ENCODE measurements at regions not wholly inside any gene's neighbourhood (a gene's known extent, or its start where the extent isn't known, plus 50 kb on each side); places are given as distances from the start of the nearest gene placed in this dataset.
"Not testable (repeated sequence)": the region's sequence is repeated elsewhere in the genome, so short reads cannot be mapped to it uniquely, and the experiment has no call there.

GRCh38 chr5:92320446-92320845 lies 937.3 kb upstream of the ARRDC3 start:
- DNase-seq (ENCODE audit: low spot score) = no peak

- peak; percentile 9 for DNase-seq (ENCODE audit: low spot score)
Measured at GRCh38 chr5:92313385-92313784, 930.3 kb upstream of the ARRDC3 start.

GRCh38 chr5:92309336-92309991 lies 926.3 kb upstream of the ARRDC3 start:
- DNase-seq (ENCODE audit: low spot score) = peak; percentile 36

GRCh38 chr5:92308679-92309078 lies 925.6 kb upstream of the ARRDC3 start:
- no peak for DNase-seq (ENCODE audit: low spot score)

GRCh38 chr5:92302356-92302755 lies 919.2 kb upstream of the ARRDC3 start:
- not testable (repeated sequence) for DNase-seq (ENCODE audit: low spot score)

- DNase-seq (ENCODE audit: low spot score) = no peak
Measured at GRCh38 chr5:92283521-92283920, 900.4 kb upstream of the ARRDC3 start.

- DNase-seq (ENCODE audit: low spot score) = not testable (repeated sequence)
Measured at GRCh38 chr5:92271750-92272149, 888.6 kb upstream of the ARRDC3 start.

GRCh38 chr5:92268343-92268742 lies 885.2 kb upstream of the ARRDC3 start:
- DNase-seq (ENCODE audit: low spot score) = no peak

- DNase-seq (ENCODE audit: low spot score) = no peak
Measured at GRCh38 chr5:92267830-92268229, 884.7 kb upstream of the ARRDC3 start.

GRCh38 chr5:92265804-92266203 lies 882.7 kb upstream of the ARRDC3 start:
- DNase-seq (ENCODE audit: low spot score) = no peak

GRCh38 chr5:92255605-92256004 lies 872.5 kb upstream of the ARRDC3 start:
- not testable (repeated sequence) for DNase-seq (ENCODE audit: low spot score)

GRCh38 chr5:92248518-92248917 lies 865.4 kb upstream of the ARRDC3 start:
- no peak for DNase-seq (ENCODE audit: low spot score)

GRCh38 chr5:92242170-92242569 lies 859.1 kb upstream of the ARRDC3 start:
- DNase-seq (ENCODE audit: low spot score) = no peak

GRCh38 chr5:92237896-92238295 lies 854.8 kb upstream of the ARRDC3 start:
- no peak for DNase-seq (ENCODE audit: low spot score)

GRCh38 chr5:92222449-92222848 lies 839.3 kb upstream of the ARRDC3 start:
- DNase-seq (ENCODE audit: low spot score) = no peak

- not testable (repeated sequence) for DNase-seq (ENCODE audit: low spot score)
Measured at GRCh38 chr5:92216852-92217251, 833.7 kb upstream of the ARRDC3 start.

- DNase-seq (ENCODE audit: low spot score) = no peak
Measured at GRCh38 chr5:92215116-92215515, 832.0 kb upstream of the ARRDC3 start.

GRCh38 chr5:92208265-92208664 lies 825.1 kb upstream of the ARRDC3 start:
- DNase-seq (ENCODE audit: low spot score) = no peak

- no peak for DNase-seq (ENCODE audit: low spot score)
Measured at GRCh38 chr5:92207151-92207550, 824.0 kb upstream of the ARRDC3 start.

- no peak for DNase-seq (ENCODE audit: low spot score)
Measured at GRCh38 chr5:92206681-92207080, 823.6 kb upstream of the ARRDC3 start.

- DNase-seq (ENCODE audit: low spot score) = not testable (repeated sequence)
Measured at GRCh38 chr5:92199035-92199434, 815.9 kb upstream of the ARRDC3 start.

GRCh38 chr5:92181656-92182055 lies 798.5 kb upstream of the ARRDC3 start:
- no peak for DNase-seq (ENCODE audit: low spot score)

GRCh38 chr5:92180391-92180790 lies 797.3 kb upstream of the ARRDC3 start:
- DNase-seq (ENCODE audit: low spot score) = no peak

- DNase-seq (ENCODE audit: low spot score) = no peak
Measured at GRCh38 chr5:92179651-92180050, 796.5 kb upstream of the ARRDC3 start.

Measured in iPS-NIHi11 (cell line).